ENCODE measurements at regions not wholly inside any gene's neighbourhood (a gene's known extent, or its start where the extent isn't known, plus 50 kb on each side); places are given as distances from the start of the nearest gene placed in this dataset.

DNA sequence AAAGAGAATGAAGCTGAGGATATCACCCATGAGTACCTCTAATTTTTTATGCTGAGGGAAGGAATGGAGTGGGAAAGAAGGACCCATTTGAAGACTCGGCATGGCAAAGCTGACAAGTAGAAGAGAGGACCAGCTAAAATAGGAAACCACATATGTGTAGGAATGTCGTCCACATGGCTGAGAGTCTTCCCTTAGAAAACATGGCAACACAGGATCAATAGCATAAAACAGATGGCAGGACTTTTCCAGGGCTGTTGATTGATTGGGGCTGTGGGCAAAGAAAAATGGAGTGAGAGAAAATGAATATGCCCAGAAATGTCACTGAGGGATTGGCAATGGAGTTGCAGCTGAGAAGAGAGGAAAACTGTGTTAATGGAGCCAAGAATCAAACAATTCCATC is 76.2 kb upstream of the PRICKLE2 start:
- intact Hi-C loops (cut with DNase I) = no loop called here
- DNase-seq = no peak

DNA sequence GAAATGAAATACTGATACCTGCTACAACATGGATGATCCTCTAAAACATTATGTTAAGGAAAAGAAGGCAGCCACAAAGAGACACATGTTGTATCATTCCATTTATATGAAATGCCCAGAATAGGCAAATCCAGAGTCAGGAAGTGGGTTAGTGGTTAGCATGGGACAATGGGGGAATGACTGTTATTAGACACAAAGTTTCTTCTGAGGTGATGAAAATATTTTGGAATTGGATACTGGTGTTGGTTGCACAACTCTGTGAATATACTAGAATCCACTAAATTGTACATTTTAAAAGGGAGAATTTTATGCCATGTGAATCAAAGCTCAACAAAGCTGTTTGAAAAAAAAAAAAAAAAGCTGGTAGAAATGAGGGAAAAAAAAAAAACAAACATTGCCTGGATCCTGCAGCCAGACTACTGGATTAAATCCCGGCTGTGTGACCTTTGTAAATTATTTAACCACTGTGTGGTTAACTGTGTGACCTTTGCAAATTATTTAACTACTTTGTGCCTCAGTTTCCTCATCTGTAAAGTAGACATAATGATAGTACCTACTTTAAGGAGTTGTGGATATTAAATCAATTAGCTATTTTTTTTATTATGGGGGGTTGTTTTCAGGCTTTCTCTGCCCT is 75.6 kb upstream of the PRICKLE2 start:
- intact Hi-C loops (cut with DNase I) = no loop called here
- DNase-seq = no peak

DNA sequence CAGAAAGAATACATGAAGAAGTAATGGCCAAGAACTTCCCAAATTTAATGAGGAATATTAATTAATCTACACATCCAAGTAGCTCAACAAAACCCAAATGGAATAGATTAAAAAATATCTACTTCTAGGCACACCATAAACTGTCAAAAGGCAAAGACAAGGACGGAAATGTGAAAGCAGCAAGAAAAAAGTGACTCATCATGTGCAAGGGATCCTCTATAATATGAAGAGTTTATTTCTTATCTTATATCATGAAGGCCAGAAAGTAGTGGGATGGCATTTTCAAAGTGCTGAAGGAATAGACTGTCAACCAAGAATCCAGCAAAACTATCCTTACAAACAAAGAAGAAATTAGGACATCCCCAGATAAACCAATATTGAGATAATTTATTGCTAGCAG is 73.9 kb upstream of the PRICKLE2 start:
- DNase-seq = no peak
- intact Hi-C loops (cut with DNase I) = no loop called here

DNA sequence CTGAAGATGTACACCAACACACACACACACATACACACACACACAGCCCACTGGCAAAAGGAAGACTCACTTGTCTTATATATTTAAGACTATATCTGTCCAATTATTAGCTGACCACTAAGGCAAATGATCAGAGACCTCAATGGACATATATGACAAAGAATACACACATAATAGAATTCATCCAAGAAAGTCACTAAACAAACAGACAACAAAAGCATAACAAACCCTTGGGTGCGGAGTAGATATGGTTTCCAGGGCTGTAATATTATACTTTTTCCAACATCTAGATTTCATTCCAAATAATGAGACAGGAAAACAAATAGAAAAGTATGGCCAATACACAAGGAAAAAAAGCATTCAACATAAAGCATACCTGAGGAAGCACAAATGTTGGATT is 72.3 kb upstream of the PRICKLE2 start:
- intact Hi-C loops (cut with DNase I) = no loop called here
- DNase-seq = no peak

DNA sequence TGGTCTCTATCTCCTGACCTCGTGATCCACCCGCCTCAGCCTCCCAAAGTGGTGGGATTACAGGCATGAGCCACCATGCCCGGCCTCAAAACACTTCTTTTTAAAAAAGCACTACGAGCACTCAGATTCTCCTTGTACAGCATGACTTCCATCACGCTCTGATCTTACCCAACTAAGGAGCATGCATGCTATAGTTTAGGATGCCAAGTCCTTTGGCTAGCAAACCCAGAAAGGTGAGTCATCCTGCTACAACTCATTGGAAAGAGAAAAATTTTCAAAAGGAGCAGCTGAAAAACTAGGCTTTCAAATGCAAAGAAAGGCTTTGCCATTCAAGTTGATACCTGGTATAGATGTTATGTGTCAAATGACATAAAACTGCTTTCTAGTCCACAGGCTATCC is 70.3 kb upstream of the PRICKLE2 start:
- no peak for DNase-seq
- intact Hi-C loops (cut with DNase I) = no loop called here

DNA sequence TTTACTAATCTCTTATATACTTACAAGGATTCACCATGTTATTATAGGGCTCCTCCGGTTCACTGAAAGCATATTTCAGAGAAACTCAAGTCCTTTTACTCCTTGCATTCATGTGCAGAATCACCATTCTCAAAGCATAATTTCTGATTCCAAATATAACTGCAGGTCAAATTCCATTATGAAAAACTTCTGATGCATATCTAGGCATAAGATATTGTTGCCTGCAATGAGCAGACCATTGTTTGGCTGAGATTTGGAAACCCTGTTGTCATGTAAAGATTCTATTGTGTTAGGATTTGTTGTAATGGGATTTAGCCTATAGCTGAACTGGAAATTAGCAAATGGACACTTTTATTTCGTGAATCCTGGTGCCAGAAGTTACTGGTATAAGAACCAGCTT is 69.5 kb upstream of the PRICKLE2 start:
- DNase-seq = no peak
- intact Hi-C loops (cut with DNase I) = no loop called here

DNA sequence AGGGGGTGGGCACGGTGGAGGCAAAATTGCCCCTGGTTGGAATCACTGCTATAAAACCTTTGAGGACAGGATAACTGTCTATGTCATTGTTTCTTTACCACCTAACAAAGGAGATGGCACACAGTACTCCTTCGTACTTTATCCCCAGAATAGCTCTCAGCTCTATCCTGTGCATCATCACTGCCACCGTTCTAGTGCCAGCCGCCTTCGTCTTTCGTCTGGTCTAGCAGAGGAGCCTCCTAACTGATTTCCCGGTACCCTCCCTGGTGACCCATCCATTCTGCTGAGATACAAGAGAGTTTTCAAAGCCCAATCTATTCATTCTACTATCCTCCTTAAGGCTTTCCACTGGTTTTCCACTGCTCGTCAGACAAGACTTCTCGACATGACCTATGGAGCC is 67.9 kb upstream of the PRICKLE2 start:
- no peak for DNase-seq
- intact Hi-C loops (cut with DNase I) = no loop called here

DNA sequence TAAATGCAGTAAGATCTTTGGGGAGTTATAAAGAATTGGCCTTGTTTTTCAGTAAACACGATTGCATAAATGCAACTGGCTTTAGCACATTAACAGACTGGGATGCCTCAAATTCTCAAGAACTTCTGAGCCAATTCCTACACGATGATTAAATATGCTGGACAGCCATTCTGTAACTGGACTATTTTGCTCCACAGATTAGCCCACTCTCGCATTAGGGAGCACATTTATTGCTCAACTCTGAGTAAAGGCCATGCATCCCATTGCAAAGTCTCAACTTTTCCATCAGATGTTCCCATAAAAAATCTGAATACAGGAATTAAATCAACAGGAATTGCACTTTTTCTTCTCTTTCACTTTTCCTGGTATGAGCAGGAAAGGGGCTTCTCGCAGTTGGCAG is 66.7 kb upstream of the PRICKLE2 start:
- intact Hi-C loops (cut with DNase I) = no loop called here
- DNase-seq = no peak

DNA sequence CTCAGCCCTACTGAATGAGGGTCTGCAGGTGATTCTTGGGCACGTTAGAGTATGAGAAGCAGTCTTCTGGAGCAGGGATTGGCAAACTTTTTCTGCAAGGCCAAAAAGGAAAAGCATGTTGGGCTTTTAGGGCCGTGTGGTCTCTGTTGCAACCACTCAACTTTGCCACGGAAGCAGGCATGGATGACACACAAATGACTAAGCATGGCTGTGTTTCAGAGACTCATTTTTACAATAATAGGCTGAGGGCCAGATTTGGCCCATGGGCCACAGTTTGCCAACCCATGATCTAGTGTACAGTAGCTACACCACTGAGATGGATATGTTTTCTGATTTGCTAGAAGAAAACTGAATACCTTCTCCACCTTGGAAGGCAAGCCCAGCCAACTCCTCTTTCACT is 66.1 kb upstream of the PRICKLE2 start:
- DNase-seq = no peak
- intact Hi-C loops (cut with DNase I) = no loop called here

DNA sequence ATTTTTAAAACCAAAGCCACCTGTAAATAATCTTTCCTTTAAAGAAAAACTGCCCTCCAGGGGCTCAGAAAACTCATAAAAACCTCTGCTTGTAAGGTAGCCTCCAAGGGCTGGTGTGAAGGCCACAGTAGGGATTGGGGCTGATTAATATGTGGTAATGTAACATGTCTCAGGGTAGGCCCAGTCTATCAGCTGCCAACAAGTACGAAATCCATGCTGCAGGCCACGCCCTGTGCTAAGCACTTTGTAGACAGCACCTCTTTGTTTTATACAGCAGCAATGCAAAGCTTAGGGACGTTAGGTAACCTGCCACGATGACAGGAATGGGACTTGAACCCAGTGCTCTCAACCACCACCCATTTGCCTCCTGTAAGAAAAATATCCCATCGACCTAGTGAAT is 65.6 kb upstream of the PRICKLE2 start:
- no peak for DNase-seq
- intact Hi-C loops (cut with DNase I) = no loop called here

DNA sequence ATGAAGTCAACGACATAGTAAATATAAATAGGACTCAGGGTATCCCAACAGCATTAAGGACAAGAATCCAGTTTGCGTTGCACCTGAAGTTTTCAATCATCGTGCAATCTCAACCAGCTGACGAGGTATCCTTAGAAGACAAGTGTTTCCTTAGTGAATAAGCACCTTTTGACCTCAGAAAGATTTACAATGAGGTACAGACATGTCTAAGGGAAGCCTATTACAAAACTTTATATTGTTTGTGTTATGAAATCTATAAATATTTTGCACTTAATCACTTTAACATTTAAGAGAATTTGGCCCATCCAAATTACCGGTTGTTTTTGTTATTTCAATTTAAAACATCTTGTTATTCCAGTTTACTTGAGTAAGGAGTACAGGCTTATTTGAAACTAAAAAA is 64.9 kb upstream of the PRICKLE2 start:
- DNase-seq = no peak
- intact Hi-C loops (cut with DNase I) = no loop called here

DNA sequence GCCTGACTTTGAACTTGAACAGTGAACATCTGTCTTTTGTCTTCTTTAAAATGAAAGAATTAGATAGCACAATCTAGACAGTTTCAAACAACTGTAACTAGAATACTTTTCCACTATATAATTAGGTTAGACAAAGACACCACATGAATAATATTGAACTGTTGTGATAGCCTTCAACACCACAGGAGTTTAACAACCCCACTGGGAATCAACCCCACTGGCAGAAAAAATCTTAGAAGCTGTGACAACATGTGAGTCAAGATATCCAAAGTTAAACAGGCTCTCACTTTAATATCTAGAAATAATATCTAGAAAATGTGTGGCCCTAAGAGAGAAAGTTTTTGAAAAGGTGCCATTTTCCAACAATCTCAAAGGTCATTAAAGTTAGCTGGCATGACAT is 64.4 kb upstream of the PRICKLE2 start:
- DNase-seq = no peak
- intact Hi-C loops (cut with DNase I) = no loop called here

DNA sequence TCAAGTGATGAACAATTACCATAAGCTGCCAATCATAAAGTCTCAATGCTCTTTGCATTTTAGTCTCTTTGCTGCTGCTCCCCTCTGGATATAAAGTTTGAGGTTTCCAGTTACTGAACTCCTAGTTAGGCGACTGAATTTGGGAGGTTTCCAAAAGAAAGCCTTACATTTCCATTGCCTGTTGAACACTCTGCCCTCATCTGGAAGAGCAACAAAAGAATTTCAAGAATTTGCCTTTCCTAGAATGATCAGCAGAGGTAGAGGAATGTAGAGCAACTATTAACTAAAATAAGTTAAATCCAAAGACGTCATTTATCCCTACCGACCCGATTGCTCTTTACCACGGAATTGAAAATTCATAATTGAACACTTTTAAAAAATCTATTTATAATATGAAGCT is 53.4 kb upstream of the PRICKLE2 start:
- no peak for DNase-seq

DNA sequence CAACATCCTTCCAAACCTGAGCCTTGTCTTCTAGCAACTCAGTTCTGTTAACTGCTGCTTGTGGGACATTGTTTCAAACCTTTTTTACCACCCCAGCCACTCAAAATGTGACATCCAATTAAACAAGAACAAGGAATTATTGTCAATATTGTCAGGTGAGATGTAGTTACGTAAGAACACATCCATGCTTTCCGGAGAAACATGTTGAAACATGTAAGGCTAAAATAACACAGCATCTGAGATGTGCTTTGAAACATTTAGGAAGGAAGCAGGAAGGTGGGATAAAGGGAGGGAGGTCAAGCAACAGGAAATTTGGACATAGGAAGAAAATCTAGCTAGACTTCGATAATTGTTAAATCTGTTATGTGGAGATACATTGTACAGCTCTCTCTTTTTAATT is 50.9 kb upstream of the PRICKLE2 start:
- DNase-seq = no peak
- intact Hi-C loops (cut with DNase I) = no loop called here

More for the DNA sequence above, 53.4 kb upstream of the PRICKLE2 start:
- intact Hi-C loops (cut with DNase I) = no loop called here
